IMR-90 (cell line): ENCODE measurements at regions not wholly inside any gene's neighbourhood (a gene's known extent, or its start where the extent isn't known, plus 50 kb on each side); places are given as distances from the start of the nearest gene placed in this dataset.
A peak's percentile ranks its signal among the peaks of the same experiment; 100 is the strongest.

ENCODE experiments used
- ATAC-seq: fragments of 200-7000 bp; cut with Tn5 transposase; 2 replicates; pipeline ENCODE4 v1.9.1; 2020; ENCODE audit warnings: low read depth, mild to moderate bottlenecking, moderate library complexity
- BruUV-seq: library from RNA; stranded (reverse); fragments of 400-500 nt; replicated peaks from 2 replicates; lab custom pipeline; 2021; lab: Mats Ljungman, UMichigan
- CTCF ChIA-PET: fragments of 300-600 bp; formaldehyde crosslinking; extraction: SDS; loops from one replicate; lab custom pipeline; 2021; ENCODE audit warnings: antibody characterized with exemption; lab: Yijun Ruan, JAX
- POLR2A ChIA-PET: fragments of 300-600 bp; sonication (Branson Sonifier 250); formaldehyde crosslinking; loops from one replicate; lab custom pipeline; 2022; ENCODE audit warnings: antibody characterized with exemption; ENCODE audit not compliant: unreplicated experiment; lab: Charles Lee
- DNase-seq: peaks from one replicate; pipeline ENCODE4 v3.0.0; 2013
- H2AFZ ChIP-seq: replicated peaks from 2 replicates; pipeline ENCODE3; 2013; ENCODE audit warnings: low read length, mild to moderate bottlenecking; ENCODE audit not compliant: poor library complexity
- H2AK5ac ChIP-seq: 2 replicates; pipeline ENCODE4 v1.6.1; 2013; ENCODE audit warnings: low read depth, low read length, inconsistent platforms
- H2AK9ac ChIP-seq: replicated peaks from 2 replicates; pipeline ENCODE3; 2013; ENCODE audit warnings: mild to moderate bottlenecking, low read depth, low read length, moderate library complexity; ENCODE audit not compliant: poor library complexity
- H2BK120ac ChIP-seq: 2 replicates; pipeline ENCODE4 v1.6.1; 2013; ENCODE audit warnings: low read depth, low read length, inconsistent platforms
- H2BK15ac ChIP-seq: 3 replicates; pipeline ENCODE4 v1.6.1; 2013; ENCODE audit warnings: low read depth, low read length, inconsistent platforms
- H2BK20ac ChIP-seq: 2 replicates; pipeline ENCODE4 v1.6.1; 2013; ENCODE audit warnings: low read depth, mild to moderate bottlenecking, inconsistent platforms, low read length, moderate library complexity
- H2BK5ac ChIP-seq: 2 replicates; pipeline ENCODE4 v1.6.1; 2013; ENCODE audit warnings: mild to moderate bottlenecking, low read depth, low read length, inconsistent platforms; ENCODE audit not compliant: poor library complexity, severe bottlenecking
- H3K14ac ChIP-seq: replicated peaks from 2 replicates; pipeline ENCODE4 v1.6.1; 2013; ENCODE audit warnings: low read depth, low read length, inconsistent platforms
- H3K18ac ChIP-seq: 2 replicates; pipeline ENCODE4 v1.6.1; 2013; ENCODE audit warnings: low read depth, low read length, control low read depth
- H3K23ac ChIP-seq: 2 replicates; pipeline ENCODE4 v1.6.1; 2013; ENCODE audit warnings: low read depth, low read length, inconsistent platforms
- H3K27ac ChIP-seq: 2 replicates; pipeline ENCODE4 v1.5.1; 2013; ENCODE audit warnings: mild to moderate bottlenecking, control low read depth, low read length; ENCODE audit not compliant: insufficient read depth
- H3K27me3 ChIP-seq: 2 replicates; pipeline ENCODE4 v1.6.1; 2013; ENCODE audit warnings: low read length; ENCODE audit not compliant: control insufficient read depth, insufficient read depth
- H3K36me3 ChIP-seq: 2 replicates; pipeline ENCODE4 v1.6.1; 2013; ENCODE audit warnings: low read length, mixed read lengths; ENCODE audit not compliant: control insufficient read depth, insufficient read depth
- H3K4ac ChIP-seq: 2 replicates; pipeline ENCODE4 v1.6.1; 2013; ENCODE audit warnings: low read depth, low read length, inconsistent platforms
- H3K4me1 ChIP-seq: 2 replicates; pipeline ENCODE4 v1.6.1; 2013; ENCODE audit warnings: low read length, mixed read lengths; ENCODE audit not compliant: control insufficient read depth, insufficient read depth
- H3K4me2 ChIP-seq: 2 replicates; pipeline ENCODE4 v1.6.1; 2013; ENCODE audit warnings: low read depth, mild to moderate bottlenecking, control low read depth, low read length, moderate library complexity
- H3K4me3 ChIP-seq: 2 replicates; pipeline ENCODE4 v1.5.1; 2013; ENCODE audit warnings: low read depth, mild to moderate bottlenecking, control low read depth, low read length, moderate library complexity; ENCODE audit not compliant: insufficient read depth
- H3K56ac ChIP-seq: 2 replicates; pipeline ENCODE4 v1.6.1; 2013; ENCODE audit warnings: low read length, inconsistent platforms; ENCODE audit not compliant: insufficient read depth; ENCODE audit errors: extremely low read depth
- H3K79me1 ChIP-seq, 2 experiments: 2 replicates each; pipeline ENCODE4 v1.6.1; 2013; ENCODE audit warnings: low read length in 2 of 2, inconsistent platforms in 1 of 2, low read depth in 1 of 2
- H3K9ac ChIP-seq: 2 replicates; pipeline ENCODE4 v1.6.1; 2013; ENCODE audit warnings: low read depth, low read length, control low read depth
- H3K9me1 ChIP-seq: 2 replicates; pipeline ENCODE4 v1.6.1; 2013; ENCODE audit warnings: low read length, inconsistent platforms; ENCODE audit not compliant: insufficient read depth
- H3K9me3 ChIP-seq: 2 replicates; pipeline ENCODE4 v1.6.1; 2013; ENCODE audit warnings: low read length; ENCODE audit not compliant: control insufficient read depth, insufficient read depth
- H4K20me1 ChIP-seq: 2 replicates; pipeline ENCODE4 v1.6.1; 2013; ENCODE audit warnings: low read length, inconsistent platforms; ENCODE audit not compliant: insufficient read depth
- H4K5ac ChIP-seq: 2 replicates; pipeline ENCODE4 v1.6.1; 2013; ENCODE audit warnings: mild to moderate bottlenecking, low read depth, low read length, control low read depth
- H4K8ac ChIP-seq, 2 experiments: 2 replicates each; pipeline ENCODE4 v1.6.1; 2013; ENCODE audit warnings: low read depth in 2 of 2, low read length in 2 of 2, control low read depth in 1 of 2, inconsistent platforms in 1 of 2
- H4K91ac ChIP-seq: 2 replicates; pipeline ENCODE4 v1.6.1; 2013; ENCODE audit warnings: low read depth, low read length, inconsistent platforms; ENCODE audit not compliant: insufficient read depth
- BHLHE40 ChIP-seq: fragments of 150-350 bp; IDR thresholded peaks from 2 replicates; pipeline ENCODE4 v1.6.1; 2016; ENCODE audit warnings: mild to moderate bottlenecking, low read depth, low read length
- CEBPB ChIP-seq: IDR thresholded peaks from 2 replicates; pipeline ENCODE4 v1.6.1; 2012; ENCODE audit warnings: low read depth, low read length, improper control_type of control experiment
- MAZ ChIP-seq: IDR thresholded peaks from 2 replicates; pipeline ENCODE4 v1.6.1; 2012; ENCODE audit warnings: low read depth, mild to moderate bottlenecking, low read length, improper control_type of control experiment, moderate library complexity, borderline replicate concordance
- NFE2L2 ChIP-seq: fragments of 150-350 bp; IDR thresholded peaks from 2 replicates; pipeline ENCODE4 v1.6.1; 2016; ENCODE audit warnings: low read depth, mild to moderate bottlenecking, low read length
- USF2 ChIP-seq: fragments of 150-350 bp; IDR thresholded peaks from 2 replicates; pipeline ENCODE4 v1.6.1; 2017; ENCODE audit warnings: mild to moderate bottlenecking, antibody characterized with exemption, low read length, low read depth
- WGBS, 2 experiments: methylation state at CpG; one replicate each; pipeline versions ENCODE4 v1.1.5 to v1.1.7; 2013; ENCODE audit warnings: missing lambda C conversion rate in 2 of 2; ENCODE audit not compliant: insufficient read length in 1 of 2; ENCODE audit errors: extremely low coverage in 2 of 2; 5-methylcytosine and 5-hydroxymethylcytosine counted together
- dilution Hi-C: fragments of 300-500 bp; cut with HindIII; formaldehyde crosslinking; loops from one replicate; pipeline ENCODE4 v1.14.3; 2018; ENCODE audit warnings: low sequenced_read_pairs; ENCODE audit not compliant: unreplicated experiment
- in situ Hi-C: fragments of 300-500 bp; cut with MboI; formaldehyde crosslinking; loops from 3 replicates; pipeline ENCODE4 v1.14.3; 2019; ENCODE audit warnings: low sequenced_read_pairs, inconsistent platforms, mixed read lengths
- intact Hi-C: fragments of 100-400 bp; cut with micrococcal nuclease; formaldehyde crosslinking; loops from 2 replicates; pipeline ENCODE4 v1.10.0; 2022

- ATAC-seq, result peak; percentile 94
These were observed 470.0 kb upstream of the INTU start for GRCh38 chr4:127162741-127163140.

More at GRCh38 chr4:127162741-127163140, 470.0 kb upstream of the INTU start:
- Histone ChIP-seq H3K23ac (no peak overlapping the region), H2BK120ac (no peak overlapping the region), H3K9me1 (peaks cover 3% of the 10 kb centered on the region; the same call in 1 of the 2 replicates), H2BK20ac (no peak overlapping the region), H3K4me1 (no peaks in the 10 kb centered on the region), H3K4ac (no peak overlapping the region), H2BK5ac (peak overlapping the region; percentile 42), H4K5ac (no peak overlapping the region), H4K20me1 (no peaks in the 10 kb centered on the region), H2AK5ac (no peak overlapping the region), H2BK15ac (no peak overlapping the region), H3K18ac (peak overlapping the region; percentile 33; the same call in 1 of the 2 replicates), H4K91ac (no peak overlapping the region), H3K9me3 (peaks cover 4% of the 10 kb centered on the region), H3K27me3 (no peaks in the 10 kb centered on the region), H2AFZ (no peak overlapping the region), H3K27ac (no peak overlapping the region), H4K8ac (no peak overlapping the region), H3K4me2 (no peak overlapping the region), H3K56ac (no peak overlapping the region), H2AK9ac (no peak overlapping the region), H3K36me3 (no peaks in the 10 kb centered on the region), H3K14ac (no peak overlapping the region), H3K4me3 (no peak overlapping the region), H3K79me1 (no peaks in the 10 kb centered on the region), H3K9ac (no peak overlapping the region)
- CTCF ChIA-PET, result interaction anchor here (0.5 kb wide), 1 partner anchor 397 kb away, joined by 3 read pairs; no protein-coding TSS in a partner anchor
- no TSS peak for BruUV-seq
- WGBS, 2 experiments, result no CpG with 5 or more reads among the region's 3 CpGs
- peak; percentile 86 for DNase-seq
- dilution Hi-C loops (no loop called here), in situ Hi-C loops (no loop called here), intact Hi-C loops (no loop called here)
- POLR2A ChIA-PET, result interaction anchor here (0.5 to 0.6 kb wide), 2 partner anchors 11 to 273 kb away, joined by 3 to 4 read pairs; no protein-coding TSS in a partner anchor
- peak; percentile 96 for TF ChIP-seq CEBPB
- TF ChIP-seq MAZ, result no peak
- TF ChIP-seq USF2, result no peak
- TF ChIP-seq NFE2L2, result peak; percentile 15; the same call in 1 of the 2 replicates
- TF ChIP-seq BHLHE40, result no peak
